Activated CD8-positive, alpha-beta T cell treated with anti-CD3 and anti-CD28 coated beads for 36 hours (primary cell): ENCODE measurements at regions not wholly inside any gene's neighbourhood (a gene's known extent, or its start where the extent isn't known, plus 50 kb on each side); places are given as distances from the start of the nearest gene placed in this dataset.

Experiments
- ATAC-seq: fragments of 200-7000 bp; cut with Tn5 transposase; one replicate; pipeline ENCODE4 v1.10.0; 2021; ENCODE audit warnings: mild to moderate bottlenecking, moderate library complexity
- CTCF ChIA-PET: fragments of 350-600 bp; sonication (Branson Sonifier 250); formaldehyde crosslinking; loops from one replicate; lab custom pipeline; 2021; ENCODE audit warnings: antibody characterized with exemption; lab: Charles Lee
- POLR2A ChIA-PET: fragments of 350-600 bp; sonication (Branson Sonifier 250); formaldehyde crosslinking; loops from one replicate; lab custom pipeline; 2021; ENCODE audit warnings: antibody characterized with exemption; lab: Charles Lee
- DNase-seq: peaks from one replicate; pipeline ENCODE4 v3.0.0-alpha.2; 2020
- H3K27ac Mint-ChIP-seq: one replicate; pipeline ENCODE4 v1.8.0; 2021; ENCODE audit warnings: mild to moderate bottlenecking, mixed read lengths
- H3K27me3 Mint-ChIP-seq: one replicate; pipeline ENCODE4 v1.8.0; 2021; ENCODE audit warnings: mixed read lengths
- H3K36me3 Mint-ChIP-seq: one replicate; pipeline ENCODE4 v1.8.0; 2021; ENCODE audit warnings: low read depth, mixed read lengths
- H3K4me1 Mint-ChIP-seq: one replicate; pipeline ENCODE4 v1.8.0; 2021; ENCODE audit warnings: low read depth, mixed read lengths
- H3K4me3 Mint-ChIP-seq: one replicate; pipeline ENCODE4 v1.8.0; 2021; ENCODE audit warnings: mild to moderate bottlenecking, moderate library complexity, mixed read lengths
- H3K9me3 Mint-ChIP-seq: one replicate; pipeline ENCODE4 v1.8.0; 2021; ENCODE audit warnings: mixed read lengths
- intact Hi-C: fragments of 100-400 bp; cut with micrococcal nuclease; formaldehyde crosslinking; loops from one replicate; pipeline ENCODE4 v1.10.0; 2022
- TF ChIP-seq, protein P1 (sequence below): fragments of 200-600 bp; IDR thresholded peaks from one replicate; pipeline ENCODE4 v1.8.0; 2022; ENCODE audit warnings: antibody characterized with exemption, mild to moderate bottlenecking

DNA sequence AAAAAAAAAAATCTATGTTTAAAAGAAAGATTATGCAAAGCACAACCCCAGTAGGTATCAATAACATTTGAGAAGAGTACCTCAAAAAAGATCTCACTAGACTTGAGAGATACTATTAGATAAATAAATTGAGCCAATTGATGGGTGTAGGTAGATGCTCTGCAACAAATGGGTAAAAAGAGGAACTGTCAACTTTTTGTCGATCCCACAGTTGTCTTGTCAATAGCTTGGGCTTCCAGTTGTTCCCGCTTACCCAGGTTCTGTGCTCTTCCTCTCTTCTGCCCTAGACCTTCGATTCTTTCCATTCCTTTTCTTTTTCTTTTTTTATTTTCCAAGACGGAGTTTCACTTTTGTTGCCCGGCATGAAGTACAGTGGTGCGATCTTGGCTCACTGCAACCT, 226.9 kb downstream of the SOX4 start:
- CTCF ChIA-PET, result no interaction called here
- POLR2A ChIA-PET, result no interaction called here
- Mint-ChIP-seq H3K4me1 (no peaks in the 10 kb centered on the region), H3K9me3 (no peaks in the 10 kb centered on the region), H3K27me3 (no peaks in the 10 kb centered on the region), H3K27ac (no peak overlapping the region), H3K36me3 (no peaks in the 10 kb centered on the region), H3K4me3 (no peak overlapping the region)
- TF ChIP-seq, protein P1, sequence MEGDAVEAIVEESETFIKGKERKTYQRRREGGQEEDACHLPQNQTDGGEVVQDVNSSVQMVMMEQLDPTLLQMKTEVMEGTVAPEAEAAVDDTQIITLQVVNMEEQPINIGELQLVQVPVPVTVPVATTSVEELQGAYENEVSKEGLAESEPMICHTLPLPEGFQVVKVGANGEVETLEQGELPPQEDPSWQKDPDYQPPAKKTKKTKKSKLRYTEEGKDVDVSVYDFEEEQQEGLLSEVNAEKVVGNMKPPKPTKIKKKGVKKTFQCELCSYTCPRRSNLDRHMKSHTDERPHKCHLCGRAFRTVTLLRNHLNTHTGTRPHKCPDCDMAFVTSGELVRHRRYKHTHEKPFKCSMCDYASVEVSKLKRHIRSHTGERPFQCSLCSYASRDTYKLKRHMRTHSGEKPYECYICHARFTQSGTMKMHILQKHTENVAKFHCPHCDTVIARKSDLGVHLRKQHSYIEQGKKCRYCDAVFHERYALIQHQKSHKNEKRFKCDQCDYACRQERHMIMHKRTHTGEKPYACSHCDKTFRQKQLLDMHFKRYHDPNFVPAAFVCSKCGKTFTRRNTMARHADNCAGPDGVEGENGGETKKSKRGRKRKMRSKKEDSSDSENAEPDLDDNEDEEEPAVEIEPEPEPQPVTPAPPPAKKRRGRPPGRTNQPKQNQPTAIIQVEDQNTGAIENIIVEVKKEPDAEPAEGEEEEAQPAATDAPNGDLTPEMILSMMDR, result no peak
- intact Hi-C loops, result no loop called here
- no peak for DNase-seq
- no peak for ATAC-seq

DNA sequence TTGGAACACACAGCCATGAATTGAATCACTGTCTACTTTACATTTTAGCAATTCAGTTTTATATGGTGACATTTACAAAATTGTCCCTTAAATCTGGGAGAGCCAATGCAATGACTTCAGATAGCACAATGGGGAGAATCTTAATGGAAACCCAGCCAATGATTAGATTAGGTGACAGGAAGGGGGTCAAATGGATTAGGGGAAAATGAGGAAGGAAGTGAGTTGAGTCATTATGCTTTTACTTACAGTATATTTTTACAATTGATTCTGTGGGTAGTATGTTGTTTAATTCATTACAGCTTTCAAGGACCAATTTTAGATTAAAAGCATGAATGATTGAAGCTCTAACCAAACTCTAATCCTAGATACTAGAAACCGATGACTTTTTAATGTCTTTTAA, 229.8 kb downstream of the SOX4 start:
- Mint-ChIP-seq H3K36me3 (no peaks in the 10 kb centered on the region), H3K27me3 (peaks cover 2% of the 10 kb centered on the region), H3K4me1 (peaks cover 7% of the 10 kb centered on the region), H3K27ac (no peak overlapping the region), H3K4me3 (no peak overlapping the region), H3K9me3 (no peaks in the 10 kb centered on the region)
- intact Hi-C loops, result no loop called here
- TF ChIP-seq, protein P1, result no peak
- CTCF ChIA-PET, result no interaction called here
- DNase-seq, result no peak
- ATAC-seq, result no peak
- POLR2A ChIA-PET, result no interaction called here

DNA sequence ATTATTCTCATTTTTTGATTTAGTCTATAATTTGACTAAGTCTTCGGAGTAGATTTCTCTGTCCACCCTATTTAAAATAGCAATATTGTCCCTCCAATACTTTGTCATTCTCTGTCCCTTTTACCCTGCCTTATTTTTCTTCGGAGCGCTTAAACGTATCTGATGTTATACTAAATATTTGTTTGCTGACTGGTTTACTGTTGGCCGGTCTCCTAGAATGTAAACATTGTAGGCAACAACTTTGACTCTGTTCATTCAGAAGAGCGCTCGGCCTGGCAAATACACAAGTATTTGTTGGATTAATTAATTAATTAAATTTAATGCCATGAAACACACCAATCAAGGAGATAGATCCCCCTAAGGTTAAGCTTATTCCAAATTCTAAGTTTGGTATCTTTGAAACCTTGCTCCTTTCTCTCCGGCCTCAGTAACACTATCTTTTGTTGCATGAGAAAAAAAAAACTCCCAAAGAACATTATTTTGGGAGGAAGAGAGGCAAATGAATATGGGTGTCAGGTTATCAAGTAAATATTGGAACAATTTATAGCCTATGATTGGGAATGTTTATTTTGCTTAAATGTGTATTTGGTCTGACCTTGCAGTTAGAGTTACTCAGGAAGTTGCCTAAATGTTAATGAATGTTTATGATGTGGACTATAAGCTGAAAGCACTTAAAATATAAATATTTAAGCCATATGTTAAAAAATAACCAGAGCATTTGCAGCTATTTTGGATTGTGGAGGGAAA, 231.1 kb downstream of the SOX4 start:
- Mint-ChIP-seq H3K4me1 (peaks cover 7% of the 10 kb centered on the region), H3K27ac (no peak overlapping the region), H3K27me3 (peaks cover 4% of the 10 kb centered on the region), H3K9me3 (no peaks in the 10 kb centered on the region), H3K36me3 (no peaks in the 10 kb centered on the region), H3K4me3 (no peak overlapping the region)
- ATAC-seq (no peak), DNase-seq (no peak)
- TF ChIP-seq, protein P1, result no peak
- intact Hi-C loops, result no loop called here
- CTCF ChIA-PET, result no interaction called here
- POLR2A ChIA-PET, result interaction anchor here (0.7 kb wide), 1 partner anchor 10 kb away, joined by 4 read pairs; no protein-coding TSS in a partner anchor

DNA sequence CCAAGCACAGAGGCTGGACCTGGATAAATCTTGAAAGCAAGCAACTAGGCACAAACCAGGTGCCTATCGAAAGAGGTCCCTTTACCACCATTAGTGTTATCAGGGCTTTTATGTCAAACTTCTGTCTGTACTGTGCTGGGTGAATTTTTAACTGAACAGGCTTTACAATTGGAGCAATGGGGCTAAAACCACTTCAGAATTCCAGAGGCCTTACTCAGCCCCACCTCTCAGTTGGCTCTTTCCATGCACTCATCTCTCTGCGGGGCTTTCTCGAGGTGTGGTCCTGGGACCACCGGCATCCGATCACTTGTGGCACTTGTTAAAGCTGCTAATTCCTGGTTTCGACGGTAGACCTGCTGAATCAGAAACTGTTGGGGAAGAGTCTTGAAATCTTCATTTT, 232.5 kb downstream of the SOX4 start:
- H3K4me1 Mint-ChIP-seq, result peaks cover 9% of the 10 kb centered on the region
- H3K27me3 Mint-ChIP-seq, result peaks cover 4% of the 10 kb centered on the region
- no peaks in the 10 kb centered on the region for H3K36me3 Mint-ChIP-seq
- no peak overlapping the region for H3K27ac Mint-ChIP-seq
- H3K4me3 Mint-ChIP-seq, result no peak overlapping the region
- intact Hi-C loops, result no loop called here
- no peak for DNase-seq
- H3K9me3 Mint-ChIP-seq, result no peaks in the 10 kb centered on the region
- ChIA-PET CTCF (no interaction called here), POLR2A (no interaction called here)
- TF ChIP-seq, protein P1, result no peak
- no peak for ATAC-seq

DNA sequence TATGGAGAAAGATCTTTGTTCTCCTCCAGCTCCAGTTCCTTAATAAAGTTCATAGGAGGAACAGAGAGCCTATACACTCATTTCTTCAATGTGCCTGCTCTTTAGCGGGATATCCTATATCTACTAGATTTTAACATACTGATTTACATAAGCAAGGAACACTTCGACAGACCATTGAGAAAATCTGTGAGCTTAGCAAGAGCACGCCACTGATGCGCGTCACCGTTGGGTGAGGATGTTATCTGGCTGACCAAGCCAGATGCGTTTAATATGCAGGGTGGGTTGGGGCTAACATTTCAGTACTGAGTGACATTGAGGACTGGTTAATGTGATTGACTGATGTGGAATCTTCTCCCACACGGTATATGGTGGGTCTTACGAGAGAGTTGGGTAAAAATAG, 233.4 kb downstream of the SOX4 start:
- intact Hi-C loops, result no loop called here
- no peak for ATAC-seq
- H3K27ac Mint-ChIP-seq, result peak overlapping the region; percentile 53

More for the DNA sequence above, 233.4 kb downstream of the SOX4 start:
- ChIA-PET POLR2A (no interaction called here), CTCF (no interaction called here)
- peaks cover 14% of the 10 kb centered on the region for H3K4me1 Mint-ChIP-seq
- DNase-seq, result no peak
- TF ChIP-seq, protein P1, result no peak
- H3K27me3 Mint-ChIP-seq, result peaks cover 4% of the 10 kb centered on the region
- H3K36me3 Mint-ChIP-seq, result no peaks in the 10 kb centered on the region
- no peaks in the 10 kb centered on the region for H3K9me3 Mint-ChIP-seq
- no peak overlapping the region for H3K4me3 Mint-ChIP-seq
